NCI-H2227 treated with DMSO at 0.1 percent for 48 hours (cell line): ENCODE measurements at regions not wholly inside any gene's neighbourhood (a gene's known extent, or its start where the extent isn't known, plus 50 kb on each side); places are given as distances from the start of the nearest gene placed in this dataset.
A peak's percentile ranks its signal among the peaks of the same experiment; 100 is the strongest.

Source experiments
- DNase-seq: peaks from one replicate; lab custom pipeline; 2025; lab: John Stamatoyannopoulos, UW

DNA sequence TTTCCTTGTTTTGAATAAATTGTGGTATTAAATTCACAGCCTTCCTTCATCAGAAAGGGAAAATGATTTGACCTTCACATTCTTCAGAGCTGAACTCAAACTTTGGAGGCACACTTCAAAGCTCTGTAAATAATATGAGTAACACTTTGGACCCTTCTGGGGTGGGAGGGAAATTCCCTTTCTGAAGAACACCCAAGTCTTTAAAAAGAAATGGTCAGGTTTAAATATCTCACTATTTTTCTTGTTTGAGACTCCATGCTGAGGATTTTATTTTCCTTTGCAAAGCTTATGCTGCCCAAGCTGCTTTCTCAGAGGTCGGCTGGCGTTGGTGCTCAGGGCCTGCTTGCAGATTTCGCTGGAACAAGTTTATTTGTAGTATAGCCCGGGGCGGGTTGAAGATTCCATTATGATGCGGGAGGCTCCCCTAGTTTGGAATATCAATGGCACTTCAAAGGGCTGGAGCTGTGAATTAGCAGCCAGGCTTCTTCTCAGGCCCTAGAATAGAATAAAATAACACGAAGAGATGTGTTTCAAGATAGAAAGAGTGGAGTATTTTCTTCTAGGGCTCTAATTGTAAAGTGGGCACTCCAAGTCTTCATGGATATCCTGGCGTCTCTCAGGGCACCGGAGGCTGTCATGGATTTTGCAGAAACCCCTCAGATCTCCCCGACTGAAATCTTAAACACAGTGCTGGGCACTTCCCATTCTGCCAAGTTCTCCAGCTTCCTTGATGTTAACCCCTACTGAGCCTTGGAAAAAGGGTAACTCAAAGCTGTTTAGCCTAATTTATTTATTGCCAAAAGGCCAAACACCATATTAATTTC is 315.6 kb downstream of the GPAT3 start:
- DNase-seq: no peak

DNA sequence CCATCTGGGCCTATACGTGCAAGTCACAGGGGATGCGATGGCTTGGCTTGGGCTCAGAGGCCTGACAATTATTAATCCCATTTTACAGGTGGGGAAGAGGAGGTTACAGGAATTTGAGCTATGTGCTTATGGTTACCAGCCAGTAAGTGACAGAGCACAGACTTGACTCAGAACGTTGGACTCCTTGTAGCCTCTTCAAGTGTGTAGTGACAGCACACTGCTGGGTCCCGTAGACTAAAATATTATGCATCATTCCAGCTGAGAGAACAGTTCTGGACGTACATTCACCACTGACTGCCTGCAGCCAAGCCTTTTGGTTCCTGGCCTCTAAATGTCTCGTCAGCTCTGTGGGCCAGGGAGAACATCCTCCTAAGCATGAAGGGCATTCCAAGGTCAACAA is 314.5 kb downstream of the GPAT3 start:
- no peak for DNase-seq

DNA sequence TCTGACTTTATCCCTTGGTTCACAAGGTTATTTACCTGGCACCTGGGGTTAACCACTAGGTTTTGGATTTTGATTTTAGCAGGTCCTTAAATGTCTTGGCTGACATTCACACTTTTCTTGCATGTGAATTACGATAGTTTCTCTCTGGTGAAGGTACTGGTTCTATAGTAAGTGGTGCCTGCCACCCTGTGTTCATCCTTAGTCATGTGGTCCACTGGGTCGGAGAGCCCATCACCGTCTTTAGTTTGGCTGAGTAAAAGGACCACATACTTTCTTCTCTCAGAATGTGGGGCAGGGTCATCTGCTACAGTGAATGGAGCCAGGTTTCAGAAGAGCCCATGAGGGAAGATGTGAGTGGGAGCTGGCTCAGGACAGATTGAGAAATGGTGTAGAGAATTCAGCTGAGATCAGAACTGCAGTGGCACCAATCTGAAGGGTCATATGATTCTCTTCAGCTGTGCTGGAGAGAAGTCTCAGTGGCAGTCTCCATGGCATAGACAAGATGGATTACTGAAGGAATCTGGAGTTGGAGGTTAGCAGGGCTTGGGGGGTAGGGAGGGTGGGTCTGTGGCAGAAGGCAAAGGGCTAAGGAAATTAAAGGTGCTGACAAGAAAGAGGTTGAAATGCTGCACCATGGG is 310.4 kb downstream of the GPAT3 start:
- DNase-seq: no peak

DNA sequence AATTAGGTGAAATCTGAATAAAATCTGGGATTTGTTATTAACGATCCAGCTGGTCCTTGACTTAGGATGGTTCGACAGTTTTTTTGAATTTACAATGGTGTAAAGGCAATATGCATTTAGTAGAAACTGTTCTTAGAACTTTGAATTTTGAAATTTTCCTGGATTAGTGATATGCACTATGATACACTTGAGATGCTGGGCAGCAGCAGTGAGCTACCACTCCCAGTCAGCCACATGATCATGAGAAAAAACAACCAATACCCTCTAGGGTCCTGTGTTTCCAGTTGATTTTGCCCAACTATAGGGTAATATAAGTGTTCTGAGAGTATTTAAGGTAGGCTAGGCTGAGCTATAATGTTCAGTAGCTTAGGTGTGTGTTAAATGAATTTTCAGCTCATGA is 303.7 kb downstream of the GPAT3 start:
- no peak for DNase-seq

DNA sequence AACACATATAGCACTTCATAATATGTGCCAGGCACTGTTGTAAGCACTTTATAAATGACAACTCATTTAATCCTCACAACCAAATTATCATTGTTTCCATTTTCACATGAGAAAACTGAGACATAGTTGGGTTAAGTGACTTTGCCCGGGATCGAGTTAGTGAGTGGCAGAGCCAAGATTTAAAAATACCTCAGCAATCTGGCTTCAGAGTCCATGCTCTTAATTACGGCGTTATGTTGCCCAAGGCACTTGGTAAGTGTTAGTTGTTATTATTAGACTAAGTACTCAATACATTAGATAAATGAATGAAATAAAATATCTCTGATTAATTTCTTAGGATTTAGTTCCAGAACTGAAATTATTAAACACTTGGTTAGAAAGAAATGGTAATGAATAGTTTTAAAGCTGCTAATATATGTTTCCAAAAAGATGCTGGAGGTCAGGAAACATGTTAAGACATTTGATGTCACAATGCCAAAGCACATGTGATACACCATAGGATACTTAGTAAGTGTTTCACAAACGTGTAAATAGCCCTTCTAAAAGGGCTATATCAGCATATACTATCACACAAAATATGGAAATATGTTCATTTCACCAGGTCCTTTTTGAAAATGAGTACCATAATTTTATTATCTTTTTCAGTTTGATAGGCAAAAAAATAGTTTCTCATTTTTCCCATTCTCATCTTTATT is 301.9 kb downstream of the GPAT3 start:
- no peak for DNase-seq

DNA sequence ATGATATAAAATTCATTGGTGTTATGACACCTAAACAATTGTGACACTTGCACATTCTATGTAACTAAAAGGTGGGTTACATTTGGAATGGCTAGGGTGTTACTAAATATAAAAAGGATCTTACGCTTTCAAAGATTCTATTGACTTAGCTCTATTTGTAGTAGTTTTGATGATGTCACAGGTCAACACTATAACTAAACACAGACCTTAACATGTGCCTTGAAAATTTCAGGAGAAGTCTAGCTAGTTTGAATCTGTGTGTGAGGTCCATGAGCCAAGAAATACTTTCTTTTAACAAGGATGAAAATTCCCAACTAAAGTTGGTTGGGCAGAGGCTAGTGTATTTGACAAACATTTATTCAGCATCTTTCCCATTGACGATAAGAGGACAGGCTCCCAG is 298.0 kb downstream of the GPAT3 start:
- no peak for DNase-seq

DNA sequence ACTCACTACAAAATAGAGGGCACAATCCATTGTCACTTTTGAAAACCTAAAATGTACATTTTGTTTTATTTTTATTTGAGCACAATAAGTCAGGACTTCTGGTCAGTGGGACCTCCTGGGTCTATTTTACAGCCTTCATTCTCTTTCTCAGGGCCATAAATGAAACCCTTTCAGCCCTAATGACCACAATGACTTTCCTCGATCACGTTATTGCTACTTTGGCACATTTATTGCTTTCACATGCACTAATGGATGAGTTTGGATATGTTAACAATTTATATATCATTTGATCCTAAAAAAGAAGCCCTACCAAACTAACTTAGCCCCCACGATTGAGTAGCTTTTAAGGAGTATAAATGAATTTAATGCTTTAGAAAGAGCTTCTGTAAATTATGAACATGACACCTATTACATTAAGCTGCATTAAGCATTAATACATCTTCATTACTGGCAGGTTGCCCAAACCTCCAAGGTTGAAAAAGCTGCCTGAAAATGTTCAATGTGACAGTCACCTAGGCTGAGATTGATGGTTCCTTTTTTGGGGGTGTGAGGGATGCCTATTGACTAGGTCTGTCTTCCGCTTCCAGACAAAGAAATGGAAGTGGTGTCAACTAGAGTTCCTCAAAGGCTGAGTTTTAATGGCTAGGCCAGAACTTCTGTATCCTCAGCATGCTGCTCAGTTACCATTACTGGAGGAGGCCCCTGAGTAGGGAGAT is 296.4 kb downstream of the GPAT3 start:
- DNase-seq: no peak

DNA sequence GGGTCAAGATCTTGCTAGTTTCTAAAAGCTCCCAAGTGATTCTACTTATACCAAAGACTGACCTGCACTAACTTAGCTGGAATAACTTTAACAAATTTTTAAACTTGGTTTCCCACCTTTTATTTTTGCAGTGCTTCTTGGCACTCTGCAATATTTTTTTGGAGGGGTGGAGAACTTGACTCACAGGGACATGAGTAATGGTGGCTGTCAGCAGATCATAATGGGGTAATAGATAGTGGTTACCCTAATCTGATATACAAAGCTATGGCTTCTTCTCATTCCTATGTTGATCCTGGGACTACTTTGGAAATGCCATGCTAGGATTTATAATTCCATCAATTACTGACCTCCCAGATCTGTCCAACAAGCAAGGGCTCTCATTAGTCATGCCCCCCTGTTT is 295.7 kb downstream of the GPAT3 start:
- no peak for DNase-seq

DNA sequence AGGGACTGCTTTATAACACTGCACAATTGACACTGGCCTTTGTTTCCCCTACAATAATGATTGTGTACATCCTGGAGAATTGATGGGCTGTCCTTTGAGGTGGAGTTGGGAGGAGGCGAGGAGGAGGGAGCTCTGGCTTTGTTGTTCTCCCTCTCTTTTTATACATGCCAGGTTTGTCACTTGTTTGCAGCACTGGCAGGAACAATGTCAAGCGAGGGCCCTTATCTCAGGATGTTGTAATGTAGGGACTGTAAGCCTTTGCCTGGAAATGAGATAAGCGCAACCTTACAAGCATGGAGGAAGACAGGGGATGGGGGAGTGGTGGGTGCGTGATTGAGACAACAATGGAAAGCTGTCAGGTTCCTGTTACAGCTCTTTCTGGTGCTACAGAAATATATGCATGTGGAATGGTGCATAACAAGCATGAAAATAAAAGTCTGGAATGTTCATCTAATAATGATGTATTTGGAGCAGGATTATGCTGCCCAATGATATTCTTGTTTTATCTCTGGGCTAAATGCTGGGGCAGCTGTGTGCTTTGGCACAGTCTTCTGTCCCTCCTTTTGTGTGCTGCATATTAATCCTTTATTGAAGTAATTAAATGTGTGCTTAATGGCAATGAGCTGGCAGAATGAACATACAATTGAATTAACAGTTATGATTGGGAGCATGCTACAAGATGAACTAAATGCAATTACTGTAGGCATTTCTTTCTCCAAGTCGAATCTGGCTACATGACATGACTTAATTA is 294.4 kb downstream of the GPAT3 start:
- DNase-seq: no peak

DNA sequence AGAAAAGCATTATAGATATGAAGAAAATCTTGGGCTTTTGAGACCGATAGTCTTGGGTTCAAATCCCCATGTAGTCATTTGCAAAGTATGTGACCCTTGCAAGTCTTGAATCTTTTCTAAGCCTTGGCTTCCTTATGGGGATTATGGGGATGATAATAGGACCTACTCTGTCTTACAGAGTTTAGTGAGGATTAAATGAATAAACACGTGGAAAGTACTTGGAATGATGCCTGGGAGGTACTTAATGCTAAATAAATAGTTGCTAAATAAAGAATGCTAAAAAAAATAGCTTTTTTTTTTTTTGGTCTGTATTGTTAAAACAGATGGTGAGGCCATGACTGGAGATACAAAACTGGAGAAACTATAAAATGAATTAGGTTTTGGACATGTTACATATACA is 292.7 kb downstream of the GPAT3 start:
- DNase-seq: no peak

DNA sequence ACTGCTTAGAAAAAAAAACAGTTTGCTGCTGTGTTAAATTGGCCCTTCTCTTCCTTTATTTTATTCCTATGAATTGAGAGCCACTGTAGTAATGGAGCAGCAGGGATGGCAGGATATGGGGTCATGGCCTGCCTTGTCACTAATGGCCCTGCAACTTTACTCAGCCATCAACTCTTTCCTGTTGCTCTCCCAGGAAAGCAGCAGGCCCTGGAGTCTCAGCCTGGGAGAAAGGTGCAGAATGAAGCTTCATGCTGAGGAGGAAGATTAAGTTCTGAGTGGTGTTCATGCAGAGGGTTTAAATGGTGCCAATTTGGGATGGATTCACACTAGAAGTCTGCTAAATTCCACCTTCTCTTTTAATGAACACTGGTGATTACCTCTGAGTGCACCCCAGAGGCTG is 285.6 kb downstream of the GPAT3 start:
- peak; percentile 43 for DNase-seq

DNA sequence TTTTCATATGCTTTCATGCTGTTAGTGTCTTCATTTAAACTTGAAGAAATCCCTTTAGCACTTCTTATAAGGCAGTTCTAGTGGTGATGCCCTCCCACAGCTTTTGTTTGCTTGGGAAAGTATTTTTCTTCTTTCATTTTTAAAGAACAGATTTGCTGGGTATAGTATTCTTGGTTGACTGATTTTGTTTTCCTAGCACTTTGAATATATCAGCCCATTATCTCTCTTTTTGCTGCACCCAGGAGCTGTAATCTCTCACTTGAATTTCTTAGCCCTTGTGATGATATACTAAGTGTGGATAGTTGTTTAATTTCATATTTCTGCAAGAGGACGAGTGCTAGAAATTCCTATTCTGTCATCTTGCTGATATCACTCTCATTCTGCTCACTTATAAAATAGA is 283.7 kb downstream of the GPAT3 start:
- no peak for DNase-seq

DNA sequence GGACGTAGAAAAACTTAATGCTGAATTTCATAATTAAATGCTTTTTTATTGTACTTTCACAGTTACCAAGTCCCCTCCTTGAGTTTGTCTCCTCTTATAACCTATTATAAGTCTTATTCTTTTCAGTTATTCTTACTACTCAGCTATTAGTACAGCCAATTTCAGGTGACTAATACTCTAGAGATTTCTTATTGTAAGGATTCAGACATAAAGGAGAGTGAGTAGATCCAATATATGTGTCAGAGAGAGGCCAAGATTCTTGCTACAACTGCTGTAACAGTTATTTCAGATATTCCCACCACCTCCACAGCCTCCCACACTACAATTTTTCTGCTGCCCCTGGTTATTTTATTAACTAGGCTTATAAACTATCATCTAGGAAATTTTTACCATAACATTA is 274.5 kb downstream of the GPAT3 start:
- DNase-seq: no peak

DNA sequence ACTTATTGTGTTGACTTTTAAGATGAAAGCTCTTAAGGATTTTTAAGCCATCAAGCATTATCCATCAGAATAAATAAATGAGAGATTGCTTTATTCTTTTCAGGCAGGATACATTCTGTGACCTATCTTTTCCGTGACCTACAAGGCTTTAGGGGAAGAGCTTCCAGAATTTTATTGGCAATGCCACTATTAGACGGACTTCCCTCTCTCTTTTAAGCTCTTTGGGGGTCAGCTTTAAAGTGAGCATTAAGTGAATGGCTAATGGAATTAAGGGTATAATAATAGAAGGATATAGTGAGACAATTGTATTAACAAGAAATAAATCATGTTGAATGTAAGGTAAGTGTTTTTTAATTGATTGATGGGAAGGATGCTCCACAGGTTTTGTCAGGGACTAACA is 273.7 kb downstream of the GPAT3 start:
- DNase-seq: no peak

DNA sequence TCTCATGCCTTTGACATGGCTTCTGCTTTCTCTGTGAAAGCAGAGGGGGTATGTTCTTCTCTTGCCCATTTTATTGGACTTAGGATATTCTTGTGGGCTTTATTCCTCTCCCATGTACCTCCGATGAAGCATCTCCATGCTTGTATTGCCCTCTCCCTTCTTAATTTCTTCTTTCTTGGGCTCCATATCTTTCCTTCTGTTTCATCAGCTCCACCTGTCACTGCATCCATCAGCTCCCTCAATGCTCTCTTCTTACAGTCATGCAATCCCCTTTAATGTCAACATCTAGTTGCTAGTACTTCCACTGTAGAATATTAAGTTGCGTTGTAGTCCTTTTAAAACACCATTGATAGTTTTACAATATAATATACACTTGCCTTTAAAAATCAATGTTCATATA is 257.6 kb downstream of the GPAT3 start:
- DNase-seq: no peak

DNA sequence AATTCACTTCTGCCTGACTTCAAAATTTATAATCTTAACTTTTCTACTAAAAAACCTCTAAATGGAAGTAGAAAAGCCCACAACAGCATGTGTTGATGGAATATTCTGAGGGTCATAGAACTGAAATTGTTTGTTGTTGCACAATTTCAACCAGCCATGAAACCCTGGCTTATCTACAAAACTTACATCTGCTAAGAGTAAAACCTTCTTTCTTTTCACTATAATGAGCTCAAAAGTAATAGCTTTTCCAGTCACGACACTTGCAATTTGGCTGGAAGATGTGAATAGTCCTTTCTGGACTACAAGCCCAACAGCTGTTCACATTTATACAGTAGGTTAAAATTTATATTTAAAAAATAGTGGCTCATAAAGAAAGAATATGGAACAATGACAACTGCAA is 250.0 kb downstream of the GPAT3 start:
- DNase-seq: no peak

DNA sequence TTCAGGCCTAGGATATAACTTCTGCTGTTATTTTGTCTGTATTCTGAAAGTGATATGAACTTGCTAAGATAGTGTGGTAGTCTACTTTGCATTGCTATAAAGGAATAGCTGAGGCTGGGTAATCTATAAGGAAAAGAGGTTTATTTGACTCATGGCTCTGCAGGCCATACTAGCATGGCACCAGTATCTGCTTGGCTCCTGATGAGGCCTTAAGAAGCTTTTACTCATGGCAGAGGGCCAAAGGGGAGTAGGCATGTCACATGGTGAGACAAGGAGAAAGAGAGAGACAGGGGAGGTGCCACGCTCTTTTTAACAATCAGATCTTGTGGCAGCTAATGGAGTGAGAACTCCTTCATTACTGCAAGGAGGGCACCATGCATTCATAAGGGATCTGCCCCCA is 247.3 kb downstream of the GPAT3 start:
- DNase-seq: no peak

DNA sequence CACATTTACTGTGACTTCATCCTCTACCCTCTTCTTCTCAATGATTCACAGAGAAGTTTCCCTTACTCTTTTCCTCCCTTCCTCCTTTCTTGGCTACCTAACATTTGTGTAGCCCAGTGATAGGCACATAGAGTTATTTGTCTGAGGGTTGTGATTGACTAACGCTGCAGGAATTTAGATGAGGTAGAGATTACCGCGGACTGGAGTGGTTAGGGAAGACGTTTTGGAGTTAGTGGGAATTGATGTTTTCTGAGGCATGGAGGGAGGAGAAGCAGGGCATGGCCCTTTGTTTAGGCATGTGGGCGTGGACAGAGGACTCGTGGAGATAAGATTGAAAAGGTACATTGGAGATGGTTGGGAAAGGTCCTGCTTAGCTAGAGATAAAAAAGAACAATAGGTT is 246.7 kb downstream of the GPAT3 start:
- DNase-seq: no peak

DNA sequence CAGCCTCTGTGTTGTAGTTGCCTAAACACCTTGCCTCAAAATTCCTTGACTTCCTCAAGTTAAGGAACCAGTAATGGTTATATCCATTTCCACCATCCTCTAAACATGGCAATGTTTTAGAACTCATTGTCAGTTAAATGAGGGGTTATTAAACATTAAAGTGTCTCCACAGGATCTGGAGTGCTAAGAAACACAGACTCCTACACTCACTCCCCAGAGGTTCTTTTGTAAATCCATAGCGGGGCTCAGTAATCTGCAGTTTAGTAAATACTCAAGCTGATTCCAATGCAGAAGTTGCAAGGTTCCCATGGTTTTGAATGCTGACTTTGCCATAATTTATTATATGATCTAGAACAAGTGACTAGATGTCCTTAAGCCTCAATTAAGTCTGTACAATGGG is 245.5 kb downstream of the GPAT3 start:
- no peak for DNase-seq

DNA sequence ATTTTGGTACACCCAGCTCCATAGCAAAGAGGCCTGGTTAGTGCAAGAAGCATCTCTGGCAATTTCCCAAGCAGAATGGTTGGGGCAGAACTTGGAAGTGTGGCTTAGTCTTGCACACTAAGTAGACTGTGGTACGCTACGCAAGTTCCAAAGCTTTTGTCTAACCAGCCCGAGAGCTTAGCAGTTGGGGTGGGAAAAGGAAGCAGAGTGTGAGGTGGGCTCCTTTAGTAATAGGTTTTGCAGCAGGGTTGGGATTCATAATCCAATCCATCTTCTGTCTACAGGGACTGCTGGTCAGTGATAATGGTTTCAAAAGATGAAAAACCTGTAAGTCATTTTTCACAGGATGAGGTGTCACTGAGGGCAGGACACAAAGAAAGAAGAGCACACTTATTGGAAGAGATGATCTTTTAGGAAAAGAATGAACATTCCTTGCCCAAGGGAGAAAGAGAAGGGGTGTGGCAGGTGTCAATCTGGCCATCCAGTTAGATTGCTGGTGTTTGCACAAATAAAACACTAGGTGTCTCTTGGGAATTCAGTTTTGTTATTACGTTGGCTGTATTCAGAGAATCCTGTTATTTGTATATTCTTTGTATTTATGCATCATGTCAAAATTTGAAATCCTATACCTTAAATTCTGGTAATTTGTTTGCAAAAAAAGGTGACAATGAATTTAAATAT is 244.3 kb downstream of the GPAT3 start:
- DNase-seq: no peak
